Liver (tissue), 3 donors: ENCODE measurements at regions not wholly inside any gene's neighbourhood (a gene's known extent, or its start where the extent isn't known, plus 50 kb on each side); places are given as distances from the start of the nearest gene placed in this dataset.

Experiments
- EGR1 ChIP-seq, 2 donors: IDR thresholded peaks; 2 replicates each; pipeline ENCODE4 v1.6.1; 2016 to 2018; ENCODE audit warnings: antibody characterized with exemption in 2 of 2, low read depth in 2 of 2
- FOXA2 ChIP-seq: IDR thresholded peaks from 2 replicates; pipeline ENCODE4 v1.6.1; 2016; ENCODE audit warnings: antibody characterized with exemption
- HNF4A ChIP-seq, 2 donors: conservative IDR thresholded peaks; 2 replicates each; pipeline ENCODE4 v1.6.1; 2016; ENCODE audit warnings: antibody characterized with exemption in 2 of 2, mild to moderate bottlenecking in 2 of 2
- HNF4G ChIP-seq: IDR thresholded peaks from 2 replicates; pipeline ENCODE4 v1.6.1; 2016; ENCODE audit warnings: antibody characterized with exemption
- JUND ChIP-seq, 2 donors: IDR thresholded peaks; 2 replicates each; pipeline ENCODE4 v1.6.1; 2016; ENCODE audit warnings: antibody characterized with exemption in 2 of 2
- NR2F2 ChIP-seq: IDR thresholded peaks from 2 replicates; pipeline ENCODE4 v1.6.1; 2016; ENCODE audit warnings: antibody characterized with exemption
- RAD21 ChIP-seq, 2 donors: IDR thresholded peaks; 2 replicates each; pipeline ENCODE4 v1.6.1; 2016; ENCODE audit warnings: antibody characterized with exemption in 2 of 2, mild to moderate bottlenecking in 2 of 2
- TAF1 ChIP-seq: conservative IDR thresholded peaks from 2 replicates; pipeline ENCODE4 v1.6.1; 2016; ENCODE audit warnings: antibody characterized with exemption, mild to moderate bottlenecking
- YY1 ChIP-seq: IDR thresholded peaks from 2 replicates; pipeline ENCODE4 v1.6.1; 2016; ENCODE audit warnings: antibody characterized with exemption, mild to moderate bottlenecking
- TF ChIP-seq, protein P1 (sequence below): fragments of 150-350 bp; IDR thresholded peaks from 2 replicates; pipeline ENCODE4 v1.5.1; 2017; ENCODE audit warnings: improper control_type of control experiment, low read depth, low read length; ENCODE audit not compliant: missing input control
- TF ChIP-seq, protein P2 (sequence below): IDR thresholded peaks from 2 replicates; pipeline ENCODE4 v1.6.1; 2016; ENCODE audit warnings: antibody characterized with exemption
- TF ChIP-seq, protein P3 (sequence below): IDR thresholded peaks from 2 replicates; pipeline ENCODE4 v1.6.1; 2016; ENCODE audit warnings: antibody characterized with exemption
- TF ChIP-seq, protein P4 (sequence below): IDR thresholded peaks from 2 replicates; pipeline ENCODE4 v1.6.1; 2016; ENCODE audit warnings: antibody characterized with exemption, mild to moderate bottlenecking
- donor health status: healthy.
- donor health status: healthy.

DNA sequence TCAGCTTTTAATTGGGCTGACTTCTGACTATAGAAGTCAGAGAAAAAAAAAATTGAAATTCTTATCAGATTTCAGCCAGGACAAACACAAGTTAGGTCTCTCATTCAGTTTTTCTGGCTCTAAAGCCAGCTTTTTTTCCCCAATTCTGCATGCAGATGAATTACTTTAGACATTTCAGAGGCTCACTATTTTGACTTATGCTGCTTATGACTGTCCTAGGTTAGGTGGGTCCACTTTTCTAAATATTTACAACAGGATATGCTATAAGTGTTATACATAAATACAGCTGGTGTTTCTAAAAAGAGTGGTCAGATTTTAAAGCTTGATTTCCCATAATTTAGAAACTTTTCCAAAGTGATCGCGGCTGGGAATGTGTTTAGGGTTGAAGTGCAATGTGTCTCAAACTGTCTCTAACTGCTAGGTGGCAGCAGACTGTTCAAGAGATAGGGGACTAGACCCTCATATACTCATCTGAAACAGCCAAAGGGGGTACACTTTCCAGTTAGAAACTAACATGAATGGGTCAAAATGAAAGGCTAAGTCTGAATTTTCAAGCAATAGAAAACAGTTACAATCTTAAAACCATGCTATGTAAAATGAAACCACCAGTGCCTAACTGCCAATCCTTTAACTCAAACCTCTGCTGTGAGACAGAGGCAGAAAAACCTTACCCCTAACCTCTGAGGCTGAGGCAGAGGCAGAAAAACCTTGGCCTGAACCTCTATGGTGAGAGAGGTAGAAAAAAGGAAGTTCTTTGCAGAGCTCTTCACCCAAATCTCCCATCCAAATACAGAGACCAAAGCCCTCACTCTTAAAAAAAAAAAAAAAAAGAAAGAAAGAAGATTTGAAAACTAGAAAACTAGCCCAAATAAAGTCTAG is 596.0 kb downstream of the NTRK3 start:
- TF ChIP-seq, protein P1, sequence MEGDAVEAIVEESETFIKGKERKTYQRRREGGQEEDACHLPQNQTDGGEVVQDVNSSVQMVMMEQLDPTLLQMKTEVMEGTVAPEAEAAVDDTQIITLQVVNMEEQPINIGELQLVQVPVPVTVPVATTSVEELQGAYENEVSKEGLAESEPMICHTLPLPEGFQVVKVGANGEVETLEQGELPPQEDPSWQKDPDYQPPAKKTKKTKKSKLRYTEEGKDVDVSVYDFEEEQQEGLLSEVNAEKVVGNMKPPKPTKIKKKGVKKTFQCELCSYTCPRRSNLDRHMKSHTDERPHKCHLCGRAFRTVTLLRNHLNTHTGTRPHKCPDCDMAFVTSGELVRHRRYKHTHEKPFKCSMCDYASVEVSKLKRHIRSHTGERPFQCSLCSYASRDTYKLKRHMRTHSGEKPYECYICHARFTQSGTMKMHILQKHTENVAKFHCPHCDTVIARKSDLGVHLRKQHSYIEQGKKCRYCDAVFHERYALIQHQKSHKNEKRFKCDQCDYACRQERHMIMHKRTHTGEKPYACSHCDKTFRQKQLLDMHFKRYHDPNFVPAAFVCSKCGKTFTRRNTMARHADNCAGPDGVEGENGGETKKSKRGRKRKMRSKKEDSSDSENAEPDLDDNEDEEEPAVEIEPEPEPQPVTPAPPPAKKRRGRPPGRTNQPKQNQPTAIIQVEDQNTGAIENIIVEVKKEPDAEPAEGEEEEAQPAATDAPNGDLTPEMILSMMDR, result no peak
- TF ChIP-seq HNF4A (conservative IDR thresholded peaks at IDR 0.05) (no peak), RAD21 (IDR thresholded peaks at IDR 0.05) (no peak), YY1 (no peak), JUND (IDR thresholded peaks at IDR 0.05) (no peak), HNF4G (no peak), FOXA2 (no peak), EGR1 (IDR thresholded peaks at IDR 0.05; ENCODE audit: low read depth in 2 of 2) (no peak), TAF1 (no peak), NR2F2 (no peak)
- TF ChIP-seq, protein P2, sequence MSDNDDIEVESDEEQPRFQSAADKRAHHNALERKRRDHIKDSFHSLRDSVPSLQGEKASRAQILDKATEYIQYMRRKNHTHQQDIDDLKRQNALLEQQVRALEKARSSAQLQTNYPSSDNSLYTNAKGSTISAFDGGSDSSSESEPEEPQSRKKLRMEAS, result no peak
- TF ChIP-seq, protein P3, sequence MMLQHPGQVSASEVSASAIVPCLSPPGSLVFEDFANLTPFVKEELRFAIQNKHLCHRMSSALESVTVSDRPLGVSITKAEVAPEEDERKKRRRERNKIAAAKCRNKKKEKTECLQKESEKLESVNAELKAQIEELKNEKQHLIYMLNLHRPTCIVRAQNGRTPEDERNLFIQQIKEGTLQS, result no peak
- TF ChIP-seq, protein P4, sequence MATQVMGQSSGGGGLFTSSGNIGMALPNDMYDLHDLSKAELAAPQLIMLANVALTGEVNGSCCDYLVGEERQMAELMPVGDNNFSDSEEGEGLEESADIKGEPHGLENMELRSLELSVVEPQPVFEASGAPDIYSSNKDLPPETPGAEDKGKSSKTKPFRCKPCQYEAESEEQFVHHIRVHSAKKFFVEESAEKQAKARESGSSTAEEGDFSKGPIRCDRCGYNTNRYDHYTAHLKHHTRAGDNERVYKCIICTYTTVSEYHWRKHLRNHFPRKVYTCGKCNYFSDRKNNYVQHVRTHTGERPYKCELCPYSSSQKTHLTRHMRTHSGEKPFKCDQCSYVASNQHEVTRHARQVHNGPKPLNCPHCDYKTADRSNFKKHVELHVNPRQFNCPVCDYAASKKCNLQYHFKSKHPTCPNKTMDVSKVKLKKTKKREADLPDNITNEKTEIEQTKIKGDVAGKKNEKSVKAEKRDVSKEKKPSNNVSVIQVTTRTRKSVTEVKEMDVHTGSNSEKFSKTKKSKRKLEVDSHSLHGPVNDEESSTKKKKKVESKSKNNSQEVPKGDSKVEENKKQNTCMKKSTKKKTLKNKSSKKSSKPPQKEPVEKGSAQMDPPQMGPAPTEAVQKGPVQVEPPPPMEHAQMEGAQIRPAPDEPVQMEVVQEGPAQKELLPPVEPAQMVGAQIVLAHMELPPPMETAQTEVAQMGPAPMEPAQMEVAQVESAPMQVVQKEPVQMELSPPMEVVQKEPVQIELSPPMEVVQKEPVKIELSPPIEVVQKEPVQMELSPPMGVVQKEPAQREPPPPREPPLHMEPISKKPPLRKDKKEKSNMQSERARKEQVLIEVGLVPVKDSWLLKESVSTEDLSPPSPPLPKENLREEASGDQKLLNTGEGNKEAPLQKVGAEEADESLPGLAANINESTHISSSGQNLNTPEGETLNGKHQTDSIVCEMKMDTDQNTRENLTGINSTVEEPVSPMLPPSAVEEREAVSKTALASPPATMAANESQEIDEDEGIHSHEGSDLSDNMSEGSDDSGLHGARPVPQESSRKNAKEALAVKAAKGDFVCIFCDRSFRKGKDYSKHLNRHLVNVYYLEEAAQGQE, result no peak
